GM23248 (cell line): ENCODE measurements at regions not wholly inside any gene's neighbourhood (a gene's known extent, or its start where the extent isn't known, plus 50 kb on each side); places are given as distances from the start of the nearest gene placed in this dataset.

Experiments used
- DNase-seq: peaks from one replicate; pipeline ENCODE4 v3.0.0-alpha.2; 2015
- H2AFZ ChIP-seq: fragments of 200-600 bp; sonication (generic); 2 replicates; pipeline ENCODE4 v1.6.1; 2016; ENCODE audit warnings: antibody characterized with exemption
- H3F3A ChIP-seq: fragments of 200-600 bp; sonication (generic); 2 replicates; pipeline ENCODE4 v1.6.1; 2016; ENCODE audit warnings: mild to moderate bottlenecking, antibody characterized with exemption, mixed run types; ENCODE audit not compliant: insufficient read depth
- H3K27ac ChIP-seq: fragments of 200-600 bp; sonication (generic); 2 replicates; pipeline ENCODE4 v1.5.1; 2016; ENCODE audit warnings: mild to moderate bottlenecking
- H3K27me3 ChIP-seq: fragments of 200-600 bp; sonication (generic); replicated peaks from 2 replicates; pipeline ENCODE4 v1.6.1; 2016; ENCODE audit warnings: mild to moderate bottlenecking; ENCODE audit not compliant: insufficient read depth
- H3K36me3 ChIP-seq: fragments of 200-600 bp; sonication (generic); 2 replicates; pipeline ENCODE4 v1.6.1; 2016; ENCODE audit warnings: low read depth, mild to moderate bottlenecking
- H3K4me1 ChIP-seq: fragments of 200-600 bp; sonication (generic); 2 replicates; pipeline ENCODE4 v1.6.1; 2016; ENCODE audit warnings: mild to moderate bottlenecking; ENCODE audit not compliant: insufficient read depth
- H3K4me2 ChIP-seq: fragments of 200-600 bp; sonication (generic); one replicate; pipeline ENCODE4 v1.6.1; 2016; ENCODE audit warnings: mild to moderate bottlenecking; ENCODE audit not compliant: unreplicated experiment
- H3K4me3 ChIP-seq: fragments of 200-600 bp; sonication (generic); 2 replicates; pipeline ENCODE4 v1.5.1; 2016; ENCODE audit warnings: mild to moderate bottlenecking
- H3K79me2 ChIP-seq: fragments of 200-600 bp; sonication (generic); 2 replicates; pipeline ENCODE4 v1.6.1; 2016; ENCODE audit warnings: mild to moderate bottlenecking; ENCODE audit not compliant: insufficient read depth
- H3K9ac ChIP-seq: fragments of 200-600 bp; sonication (generic); 2 replicates; pipeline ENCODE4 v1.6.1; 2016; ENCODE audit warnings: mild to moderate bottlenecking
- H3K9me2 ChIP-seq: fragments of 200-600 bp; sonication (generic); 2 replicates; pipeline ENCODE4 v1.6.1; 2016; ENCODE audit warnings: mixed run types, mild to moderate bottlenecking, moderate library complexity; ENCODE audit not compliant: insufficient read depth
- H3K9me3 ChIP-seq: fragments of 200-600 bp; sonication (generic); one replicate; pipeline ENCODE4 v1.6.1; 2017; ENCODE audit warnings: low read depth
- H4K20me1 ChIP-seq: fragments of 200-600 bp; sonication (generic); 2 replicates; pipeline ENCODE4 v1.6.0; 2016; ENCODE audit not compliant: insufficient read depth
- EZH2 ChIP-seq: fragments of 200-600 bp; sonication (generic); IDR thresholded peaks from 2 replicates; pipeline ENCODE4 v1.6.1; 2018; ENCODE audit warnings: antibody characterized with exemption, mild to moderate bottlenecking; ENCODE audit not compliant: insufficient read depth, poor library complexity, severe bottlenecking
- EZH2phosphoT487 ChIP-seq: fragments of 200-600 bp; sonication (generic); IDR thresholded peaks from 2 replicates; pipeline ENCODE4 v1.6.1; 2018; ENCODE audit warnings: antibody characterized with exemption, moderate library complexity, mild to moderate bottlenecking, low read depth; ENCODE audit not compliant: insufficient read depth
- WGBS, 2 experiments: methylation state at CpG; one replicate each; pipeline ENCODE4 v1.1.6; 2015 to 2017; ENCODE audit warnings: low lambda C conversion rate in 2 of 2, low coverage in 1 of 2; ENCODE audit errors: missing lambda C conversion rate in 2 of 2; 5-methylcytosine and 5-hydroxymethylcytosine counted together
- in situ Hi-C: fragments of 300-500 bp; cut with MboI; formaldehyde crosslinking; loops from 2 replicates; pipeline ENCODE4 v1.15.0; 2020

DNA sequence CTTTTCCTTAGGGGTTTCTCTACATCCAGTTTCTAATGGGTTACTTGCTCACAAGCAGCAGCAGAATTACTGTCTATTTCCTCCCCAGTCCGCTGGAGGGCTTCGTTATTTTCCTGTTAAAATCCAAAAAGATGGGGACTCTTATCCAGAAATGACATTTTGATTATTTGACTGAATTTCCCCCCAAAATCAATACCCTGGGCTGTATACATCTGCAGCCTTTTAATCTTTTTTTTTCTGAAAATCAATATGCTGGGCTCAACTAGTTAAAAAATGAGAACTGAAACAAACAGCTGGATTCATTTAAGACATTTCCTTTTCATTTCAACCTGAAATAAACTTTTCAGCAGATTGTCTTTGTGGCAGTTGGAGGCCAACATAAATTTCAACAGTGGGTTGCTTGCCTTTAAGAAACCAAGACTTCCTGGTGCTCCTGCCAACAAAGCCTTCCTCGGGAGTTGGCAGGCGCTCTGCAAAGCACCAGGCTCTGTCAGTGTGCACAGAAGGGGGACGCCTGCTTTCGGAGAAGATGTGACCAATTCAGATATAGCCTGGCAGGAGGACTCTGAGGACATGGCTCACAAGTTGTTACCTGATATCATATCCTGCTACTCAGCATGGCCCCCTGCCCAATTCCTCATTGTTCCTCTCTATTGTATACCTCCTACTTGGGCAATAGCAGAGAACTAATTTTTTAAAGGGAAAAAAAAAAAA is 204.7 kb upstream of the ARG1 start:
- Histone ChIP-seq H3K4me2 (peak overlapping the region; percentile 38), H3K27ac (no peak overlapping the region), H3K36me3 (no peaks in the 10 kb centered on the region), H3K4me3 (0 out of 2 replicates have a peak overlapping the region, but pooled peaks have one; percentile 13), H3K9me2 (no peaks in the 10 kb centered on the region), H3F3A (peaks cover 7% of the 10 kb centered on the region), H3K9ac (peak overlapping the region; percentile 13; the same call in 1 of the 2 replicates), H3K4me1 (peaks cover 23% of the 10 kb centered on the region), H3K9me3 (no peaks in the 10 kb centered on the region), H3K27me3 (no peaks in the 10 kb centered on the region), H2AFZ (peak overlapping the region; percentile 71), H4K20me1 (no peaks in the 10 kb centered on the region), H3K79me2 (no peaks in the 10 kb centered on the region)
- peak; percentile 76 for DNase-seq
- TF ChIP-seq EZH2phosphoT487, result no peak
- no peak for TF ChIP-seq EZH2
- in situ Hi-C loops, result no loop called here
- WGBS, 2 experiments, result 8 to 15% methylated on average over 6 of the region's 6 CpGs

DNA sequence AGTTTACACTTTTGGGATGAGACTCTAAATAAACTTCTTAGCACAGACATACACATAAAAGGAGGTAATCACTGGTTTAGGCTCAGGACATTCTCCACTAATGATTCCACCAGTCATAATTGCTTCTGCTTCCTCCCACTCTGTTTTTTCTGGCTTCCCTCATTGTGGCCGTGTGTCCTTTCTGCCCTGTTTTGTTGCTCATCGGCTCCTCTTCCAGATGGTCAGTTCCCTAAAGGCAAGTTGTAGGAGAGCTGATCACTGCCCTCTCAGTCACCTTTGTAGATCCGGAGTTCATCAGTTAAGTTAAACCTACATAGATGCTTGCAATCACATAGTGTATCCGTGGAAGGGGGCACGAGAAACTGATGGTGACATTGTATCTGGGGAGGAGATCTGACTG is 200.5 kb upstream of the ARG1 start:
- in situ Hi-C loops, result no loop called here

DNA sequence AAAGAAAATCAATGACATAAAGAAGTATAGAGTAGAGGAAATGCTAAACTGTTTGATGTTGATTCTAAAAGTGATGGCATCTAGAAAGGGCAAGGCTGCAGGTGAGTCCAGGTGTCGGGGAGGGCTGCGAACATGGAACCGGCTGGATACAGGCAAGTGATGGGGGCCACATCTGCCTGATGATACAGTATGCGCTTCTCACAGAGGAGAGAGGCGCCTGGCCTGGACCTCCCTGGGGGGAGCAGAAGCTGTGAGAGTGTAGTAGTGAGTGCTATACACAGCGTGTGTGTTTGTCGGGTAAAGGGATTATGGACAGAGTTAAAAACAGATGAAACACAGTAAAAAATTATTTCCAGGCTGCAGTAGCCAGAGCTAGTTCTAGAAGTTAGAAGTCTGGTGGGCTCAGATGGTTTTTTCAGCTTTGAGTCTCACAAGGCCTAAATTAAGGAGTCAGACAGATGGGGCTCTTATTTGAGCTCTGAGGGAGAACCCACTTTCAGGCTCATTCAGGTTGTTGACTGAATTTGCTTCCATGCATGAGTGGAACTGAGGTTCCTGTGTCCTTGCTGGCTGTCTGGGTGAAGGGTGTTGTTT is 195.8 kb upstream of the ARG1 start:
- H4K20me1 ChIP-seq, result no peaks in the 10 kb centered on the region
- no peaks in the 10 kb centered on the region for H3K27me3 ChIP-seq
- no peak overlapping the region for H2AFZ ChIP-seq
- no peaks in the 10 kb centered on the region for H3K79me2 ChIP-seq
- H3K9me3 ChIP-seq, result no peaks in the 10 kb centered on the region
- TF ChIP-seq EZH2phosphoT487, result no peak
- TF ChIP-seq EZH2, result no peak
- 90 to 97% methylated on average over 7 of the region's 7 CpGs for WGBS, 2 experiments
- no peak overlapping the region for H3K9ac ChIP-seq
- peaks cover 17% of the 10 kb centered on the region for H3F3A ChIP-seq
- no peak overlapping the region for H3K4me2 ChIP-seq
- DNase-seq, result no peak
- no peak overlapping the region for H3K4me3 ChIP-seq
- in situ Hi-C loops, result no loop called here
- no peaks in the 10 kb centered on the region for H3K9me2 ChIP-seq
- peaks cover 21% of the 10 kb centered on the region for H3K4me1 ChIP-seq
- no peak overlapping the region for H3K27ac ChIP-seq
- H3K36me3 ChIP-seq, result no peaks in the 10 kb centered on the region

More for the DNA sequence above, 200.5 kb upstream of the ARG1 start:
- 41% methylated on average over 5 of the region's 5 CpGs for WGBS, 2 experiments
- DNase-seq, result peak; percentile 81
- peaks cover 7% of the 10 kb centered on the region for H3F3A ChIP-seq
- no peak overlapping the region for H3K27ac ChIP-seq
- no peak overlapping the region for H3K9ac ChIP-seq
- TF ChIP-seq EZH2phosphoT487 (no peak), EZH2 (no peak)
- H3K4me2 ChIP-seq, result peak overlapping the region; percentile 2
- H3K27me3 ChIP-seq, result no peaks in the 10 kb centered on the region
- no peaks in the 10 kb centered on the region for H4K20me1 ChIP-seq
- H3K9me2 ChIP-seq, result no peaks in the 10 kb centered on the region
- no peaks in the 10 kb centered on the region for H3K9me3 ChIP-seq
- no peak overlapping the region for H2AFZ ChIP-seq
- H3K36me3 ChIP-seq, result no peaks in the 10 kb centered on the region
- H3K4me1 ChIP-seq, result peaks cover 23% of the 10 kb centered on the region
- H3K79me2 ChIP-seq, result no peaks in the 10 kb centered on the region
- no peak overlapping the region for H3K4me3 ChIP-seq

DNA sequence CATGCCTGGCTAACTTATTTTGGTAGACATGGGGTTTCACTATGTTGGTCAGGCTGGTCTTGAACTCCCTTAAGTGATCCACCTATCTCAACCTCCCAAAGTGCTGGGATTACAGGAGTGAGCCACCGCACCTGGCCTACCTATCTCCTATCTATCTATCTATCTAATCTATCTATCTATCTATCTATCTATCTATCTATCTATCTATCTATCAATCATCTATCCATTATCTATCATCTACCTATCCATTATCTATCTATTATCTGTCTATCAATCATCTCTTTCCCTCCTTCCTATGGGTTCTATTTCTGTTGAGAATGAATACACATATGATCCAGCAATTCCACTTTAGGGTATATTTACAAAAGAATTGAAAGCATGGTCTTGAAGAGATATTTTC is 194.2 kb upstream of the ARG1 start:
- in situ Hi-C loops, result no loop called here
- Histone ChIP-seq H4K20me1 (no peaks in the 10 kb centered on the region), H3F3A (peaks cover 13% of the 10 kb centered on the region), H2AFZ (no peak overlapping the region), H3K9ac (no peak overlapping the region), H3K9me2 (no peaks in the 10 kb centered on the region), H3K27ac (no peak overlapping the region), H3K27me3 (no peaks in the 10 kb centered on the region), H3K79me2 (no peaks in the 10 kb centered on the region), H3K4me1 (peaks cover 14% of the 10 kb centered on the region), H3K36me3 (no peaks in the 10 kb centered on the region), H3K4me2 (no peak overlapping the region), H3K4me3 (no peak overlapping the region), H3K9me3 (no peaks in the 10 kb centered on the region)
- no peak for DNase-seq
- 83 to 92% methylated on average over 1 of the region's 1 CpG for WGBS, 2 experiments
- no peak for TF ChIP-seq EZH2phosphoT487
- TF ChIP-seq EZH2, result no peak

DNA sequence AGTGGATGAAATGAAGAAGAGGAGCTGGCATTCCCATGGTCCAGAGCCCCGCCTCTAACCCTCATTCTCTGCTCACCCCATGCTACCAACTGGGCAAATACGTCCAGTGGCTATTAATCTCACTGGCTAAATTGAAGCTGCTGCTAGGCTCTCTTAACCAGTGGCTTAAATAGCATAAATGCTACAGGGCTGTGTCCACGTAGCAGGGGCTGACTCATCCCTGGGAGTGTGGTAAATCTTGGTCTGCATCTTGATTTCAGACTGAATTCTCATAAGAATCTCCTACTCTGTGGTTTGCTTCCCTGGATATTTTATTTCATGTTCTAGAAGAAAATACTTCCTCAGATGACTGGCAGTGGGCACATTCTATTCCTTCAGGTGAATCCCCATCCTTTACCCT is 193.1 kb upstream of the ARG1 start:
- H3K27me3 ChIP-seq, result no peaks in the 10 kb centered on the region
- no peaks in the 10 kb centered on the region for H4K20me1 ChIP-seq
- H3K9me2 ChIP-seq, result no peaks in the 10 kb centered on the region
- H2AFZ ChIP-seq, result peak overlapping the region; percentile 29; the same call in 1 of the 2 replicates
- peaks cover 19% of the 10 kb centered on the region for H3F3A ChIP-seq
- H3K79me2 ChIP-seq, result no peaks in the 10 kb centered on the region
- no peak overlapping the region for H3K4me3 ChIP-seq
- in situ Hi-C loops, result no loop called here
- WGBS, 2 experiments, result 25 to 28% methylated on average over 3 of the region's 3 CpGs
- H3K9ac ChIP-seq, result 0 out of 2 replicates have a peak overlapping the region, but pooled peaks have one; percentile 11
- peak; percentile 91 for DNase-seq
- TF ChIP-seq EZH2, result no peak
- TF ChIP-seq EZH2phosphoT487, result no peak
- peak overlapping the region; percentile 70 for H3K27ac ChIP-seq
- H3K4me2 ChIP-seq, result peak overlapping the region; percentile 38
- H3K9me3 ChIP-seq, result no peaks in the 10 kb centered on the region
- peaks cover 25% of the 10 kb centered on the region for H3K4me1 ChIP-seq
- no peaks in the 10 kb centered on the region for H3K36me3 ChIP-seq
